Vagina (tissue), 2 donors: ENCODE measurements at regions not wholly inside any gene's neighbourhood (a gene's known extent, or its start where the extent isn't known, plus 50 kb on each side); places are given as distances from the start of the nearest gene placed in this dataset.

Source experiments
- POLR2A ChIP-seq, 2 donors: fragments of 450-650 bp; IDR thresholded peaks; one replicate each; pipeline ENCODE4 v1.6.1; 2017; ENCODE audit warnings: antibody characterized with exemption in 2 of 2, mild to moderate bottlenecking in 2 of 2, moderate library complexity in 2 of 2
- POLR2AphosphoS5 ChIP-seq, 2 donors: sonication (generic); formaldehyde crosslinking; IDR thresholded peaks; one replicate each; pipeline ENCODE4 v1.9.0; 2017; ENCODE audit warnings: antibody characterized with exemption in 2 of 2, mild to moderate bottlenecking in 2 of 2, low read depth in 1 of 2; ENCODE audit not compliant: insufficient read depth in 1 of 2
- TF ChIP-seq, protein P1 (sequence below), 3 experiments: fragments of 450-650 bp in 2 of 3; fragments of 200-600 bp in 1 of 3; sonication (generic) in 1 of 3; IDR thresholded peaks; one replicate each; pipeline ENCODE4 v1.5.1; 2017 to 2019; ENCODE audit warnings: antibody characterized with exemption in 3 of 3, mild to moderate bottlenecking in 2 of 3, moderate library complexity in 2 of 3

DNA sequence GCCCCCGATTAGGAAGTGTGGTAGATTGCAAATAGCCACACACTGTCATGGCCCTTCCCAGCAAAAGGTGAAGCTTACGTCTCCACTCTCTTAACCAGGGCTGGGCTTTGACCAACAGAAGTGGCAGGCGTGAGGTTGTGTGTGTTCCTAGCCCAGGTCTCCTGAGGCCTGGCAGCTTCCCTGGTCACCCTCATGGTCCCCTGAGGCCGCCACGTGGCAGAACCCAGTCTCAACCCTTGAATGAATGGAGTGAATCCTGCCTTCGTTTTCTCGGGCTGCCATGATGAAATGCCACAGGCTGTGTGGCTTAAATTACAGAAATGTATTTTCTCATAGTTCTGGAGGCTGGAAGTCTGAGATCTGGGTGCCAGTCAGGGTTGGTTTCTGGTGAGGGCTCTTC lies 370.4 kb downstream of the IRX2 start:
- TF ChIP-seq, protein P1, sequence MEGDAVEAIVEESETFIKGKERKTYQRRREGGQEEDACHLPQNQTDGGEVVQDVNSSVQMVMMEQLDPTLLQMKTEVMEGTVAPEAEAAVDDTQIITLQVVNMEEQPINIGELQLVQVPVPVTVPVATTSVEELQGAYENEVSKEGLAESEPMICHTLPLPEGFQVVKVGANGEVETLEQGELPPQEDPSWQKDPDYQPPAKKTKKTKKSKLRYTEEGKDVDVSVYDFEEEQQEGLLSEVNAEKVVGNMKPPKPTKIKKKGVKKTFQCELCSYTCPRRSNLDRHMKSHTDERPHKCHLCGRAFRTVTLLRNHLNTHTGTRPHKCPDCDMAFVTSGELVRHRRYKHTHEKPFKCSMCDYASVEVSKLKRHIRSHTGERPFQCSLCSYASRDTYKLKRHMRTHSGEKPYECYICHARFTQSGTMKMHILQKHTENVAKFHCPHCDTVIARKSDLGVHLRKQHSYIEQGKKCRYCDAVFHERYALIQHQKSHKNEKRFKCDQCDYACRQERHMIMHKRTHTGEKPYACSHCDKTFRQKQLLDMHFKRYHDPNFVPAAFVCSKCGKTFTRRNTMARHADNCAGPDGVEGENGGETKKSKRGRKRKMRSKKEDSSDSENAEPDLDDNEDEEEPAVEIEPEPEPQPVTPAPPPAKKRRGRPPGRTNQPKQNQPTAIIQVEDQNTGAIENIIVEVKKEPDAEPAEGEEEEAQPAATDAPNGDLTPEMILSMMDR (IDR thresholded peaks at IDR 0.05), result no peak
- no peak for TF ChIP-seq POLR2AphosphoS5 (IDR thresholded peaks at IDR 0.05; ENCODE audit: insufficient read depth in 1 of 2, low read depth in 1 of 2)
- TF ChIP-seq POLR2A (IDR thresholded peaks at IDR 0.05), result no peak
